BJ (cell line): ENCODE measurements at regions not wholly inside any gene's neighbourhood (a gene's known extent, or its start where the extent isn't known, plus 50 kb on each side); places are given as distances from the start of the nearest gene placed in this dataset.

Experiments used
- CTCF ChIA-PET: fragments of 350-600 bp; formaldehyde crosslinking; extraction: SDS; loops from one replicate; lab custom pipeline; 2021; ENCODE audit warnings: antibody characterized with exemption, inconsistent platforms; lab: Yijun Ruan, JAX
- POLR2A ChIA-PET: fragments of 300-600 bp; sonication (Branson Sonifier 250); formaldehyde crosslinking; extraction: SDS; loops from one replicate; lab custom pipeline; 2021; ENCODE audit warnings: antibody characterized with exemption; lab: Charles Lee
- DNase-seq: peaks from one replicate; pipeline ENCODE4 v3.0.0-alpha.2; 2011; ENCODE audit warnings: low read depth
- H3K27me3 ChIP-seq: 2 replicates; pipeline ENCODE4 v1.6.0; 2011; ENCODE audit warnings: low read length; ENCODE audit not compliant: control insufficient read depth, insufficient read depth
- H3K36me3 ChIP-seq: 2 replicates; pipeline ENCODE4 v1.5.1; 2011; ENCODE audit warnings: low read length; ENCODE audit not compliant: control insufficient read depth, insufficient read depth
- H3K4me3 ChIP-seq: 2 replicates; pipeline ENCODE4 v1.5.1; 2011; ENCODE audit warnings: low read depth, mild to moderate bottlenecking, control low read depth, low read length
- CTCF ChIP-seq: IDR thresholded peaks from 2 replicates; pipeline ENCODE4 v1.5.1; 2011; ENCODE audit warnings: low read depth, mild to moderate bottlenecking, control low read depth, inconsistent platforms, low read length, moderate library complexity; ENCODE audit not compliant: insufficient read depth

GRCh38 chr13:91058066-91058465 lies 289.4 kb upstream of the MIR17HG start:
- ChIA-PET POLR2A (no interaction called here), CTCF (no interaction called here)
- no peaks in the 10 kb centered on the region for H3K27me3 ChIP-seq
- no peak for DNase-seq
- no peak for TF ChIP-seq CTCF
- H3K4me3 ChIP-seq = no peak overlapping the region
- no peaks in the 10 kb centered on the region for H3K36me3 ChIP-seq

GRCh38 chr13:91058919-91059318 lies 288.6 kb upstream of the MIR17HG start:
- Histone ChIP-seq H3K27me3 (no peaks in the 10 kb centered on the region), H3K36me3 (no peaks in the 10 kb centered on the region), H3K4me3 (no peak overlapping the region)
- no peak for TF ChIP-seq CTCF
- DNase-seq = no peak
- POLR2A ChIA-PET = no interaction called here
- CTCF ChIA-PET = no interaction called here

- POLR2A ChIA-PET = no interaction called here
- no peak overlapping the region for H3K4me3 ChIP-seq
- no peak for DNase-seq
- no peaks in the 10 kb centered on the region for H3K36me3 ChIP-seq
- TF ChIP-seq CTCF = no peak
- no peaks in the 10 kb centered on the region for H3K27me3 ChIP-seq
- CTCF ChIA-PET = no interaction called here
These were observed 280.7 kb upstream of the MIR17HG start for GRCh38 chr13:91066745-91067144.

GRCh38 chr13:91072486-91072885 lies 275.0 kb upstream of the MIR17HG start:
- CTCF ChIA-PET = no interaction called here
- Histone ChIP-seq H3K27me3 (no peaks in the 10 kb centered on the region), H3K4me3 (no peak overlapping the region), H3K36me3 (no peaks in the 10 kb centered on the region)
- DNase-seq = no peak
- TF ChIP-seq CTCF = no peak
- POLR2A ChIA-PET = no interaction called here

- no peak for TF ChIP-seq CTCF
- POLR2A ChIA-PET = no interaction called here
- Histone ChIP-seq H3K27me3 (no peaks in the 10 kb centered on the region), H3K4me3 (no peak overlapping the region), H3K36me3 (no peaks in the 10 kb centered on the region)
- CTCF ChIA-PET = no interaction called here
- DNase-seq = no peak
These were observed 273.4 kb upstream of the MIR17HG start for GRCh38 chr13:91074091-91074490.
